ENCODE measurements at regions not wholly inside any gene's neighbourhood (a gene's known extent, or its start where the extent isn't known, plus 50 kb on each side); places are given as distances from the start of the nearest gene placed in this dataset.

- TF ChIP-seq EP300 (IDR thresholded peaks at IDR 0.05) (no peak), POLR2A (IDR thresholded peaks at IDR 0.05) (no peak), CTCF (IDR thresholded peaks at IDR 0.05) (no peak)
- H3K27ac ChIP-seq, result no peak overlapping the region
- H3K9me3 ChIP-seq, result no peaks in the 10 kb centered on the region
- DNase-seq, result no peak
- intact Hi-C loops (cut with DNase I), result no loop called here
- no peaks in the 10 kb centered on the region for H3K27me3 ChIP-seq
- WGBS, 3 donors, result 94 to 97% (median 96%) methylated on average over 7 of the region's 7 CpGs
- H3K4me3 ChIP-seq, result no peak overlapping the region
- no peaks in the 10 kb centered on the region for H3K36me3 ChIP-seq
- H3K4me1 ChIP-seq (ENCODE audit: insufficient read depth), result peaks cover 2% of the 10 kb centered on the region
Observed at GRCh38 chr2:236922061-236922460, 163.6 kb upstream of the COPS8 start.

DNA sequence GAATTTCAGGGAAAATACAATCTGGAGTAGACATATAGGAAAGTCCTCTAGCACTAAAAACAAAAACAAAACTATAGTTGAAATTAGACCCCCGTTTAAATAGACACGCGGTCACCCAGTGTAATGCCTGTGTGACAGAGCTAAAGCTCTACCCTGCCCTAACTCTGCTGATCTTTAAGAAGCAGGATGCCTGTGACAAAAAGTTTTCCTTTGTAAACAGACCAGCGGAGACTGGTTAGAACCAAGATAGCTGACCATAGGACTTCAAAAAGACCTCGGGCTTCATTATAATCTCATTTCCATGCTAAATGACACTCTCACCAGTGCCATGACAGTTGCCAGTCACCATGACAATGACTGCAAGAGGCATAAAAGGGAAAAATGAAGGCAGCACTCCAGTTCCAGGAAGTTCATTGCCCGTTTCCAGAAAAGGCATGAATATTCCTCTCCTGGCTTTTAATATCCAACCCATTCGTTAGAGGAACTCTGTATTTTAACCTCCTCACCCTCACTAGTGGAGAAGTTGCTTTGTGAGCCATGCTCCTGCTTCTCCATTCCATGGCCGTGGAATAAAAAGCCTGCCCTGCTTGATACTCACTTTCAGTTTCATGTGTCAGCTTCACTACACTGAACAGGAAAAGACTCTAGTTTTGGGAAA lies 157.2 kb upstream of the COPS8 start:
- no peak overlapping the region for H3K27ac ChIP-seq
- WGBS, 3 donors, result 51 to 62% (median 53%) methylated on average over 8 of the region's 8 CpGs

DNA sequence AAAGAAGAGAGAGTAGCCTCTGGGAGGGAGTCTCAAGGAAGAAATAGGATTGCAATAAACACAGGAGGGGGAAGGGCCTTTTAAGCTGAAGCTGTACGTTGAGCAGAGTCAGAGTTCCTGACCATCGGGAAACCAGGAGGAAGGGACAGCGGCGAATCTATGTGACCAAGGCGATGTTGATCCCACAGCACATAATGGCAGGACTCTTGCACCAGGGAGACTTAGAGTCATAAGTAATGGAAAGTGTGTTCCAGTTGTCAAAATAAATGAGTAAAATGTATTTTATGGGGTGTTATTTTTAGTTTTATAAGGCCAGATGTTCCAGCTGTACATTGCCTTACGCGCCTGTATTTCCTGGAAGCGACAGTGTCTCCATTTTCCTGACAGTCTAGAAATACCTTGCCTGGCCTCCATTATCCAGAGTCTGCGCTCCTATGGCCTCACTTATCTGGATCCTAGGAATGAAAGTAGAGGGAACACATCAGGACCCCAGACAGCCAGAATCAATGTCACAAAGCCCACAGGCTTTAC lies 152.8 kb upstream of the COPS8 start:
- no peak for DNase-seq
- no peaks in the 10 kb centered on the region for H3K4me1 ChIP-seq (ENCODE audit: insufficient read depth)
- 76 to 86% (median 83%) methylated on average over 9 of the region's 9 CpGs for WGBS, 3 donors

More for the DNA sequence above, 157.2 kb upstream of the COPS8 start:
- intact Hi-C loops (cut with DNase I), result no loop called here
- Histone ChIP-seq H3K9me3 (no peaks in the 10 kb centered on the region), H3K36me3 (no peaks in the 10 kb centered on the region), H3K4me1 (ENCODE audit: insufficient read depth) (no peaks in the 10 kb centered on the region), H3K4me3 (no peak overlapping the region), H3K27me3 (no peaks in the 10 kb centered on the region)
- TF ChIP-seq POLR2A (IDR thresholded peaks at IDR 0.05) (no peak), CTCF (IDR thresholded peaks at IDR 0.05) (no peak)
- no peak for DNase-seq

GRCh38 chr2:236934166-236934565 lies 151.5 kb upstream of the COPS8 start:
- Histone ChIP-seq H3K36me3 (no peaks in the 10 kb centered on the region), H3K4me3 (no peak overlapping the region), H3K27ac (no peak overlapping the region), H3K27me3 (no peaks in the 10 kb centered on the region), H3K4me1 (ENCODE audit: insufficient read depth) (no peaks in the 10 kb centered on the region), H3K9me3 (no peaks in the 10 kb centered on the region)
- TF ChIP-seq CTCF (IDR thresholded peaks at IDR 0.05) (no peak), EP300 (IDR thresholded peaks at IDR 0.05) (no peak), POLR2A (IDR thresholded peaks at IDR 0.05) (no peak)
- intact Hi-C loops (cut with DNase I), result no loop called here
- WGBS, 3 donors, result 83 to 92% (median 91%) methylated on average over 6 of the region's 6 CpGs
- no peak for DNase-seq

More for the DNA sequence above, 152.8 kb upstream of the COPS8 start:
- Histone ChIP-seq H3K4me3 (no peak overlapping the region), H3K27ac (no peak overlapping the region), H3K36me3 (no peaks in the 10 kb centered on the region), H3K9me3 (no peaks in the 10 kb centered on the region), H3K27me3 (no peaks in the 10 kb centered on the region)
- intact Hi-C loops (cut with DNase I), result no loop called here
- TF ChIP-seq CTCF (IDR thresholded peaks at IDR 0.05), result no peak
- TF ChIP-seq POLR2A (IDR thresholded peaks at IDR 0.05), result no peak
- TF ChIP-seq EP300 (IDR thresholded peaks at IDR 0.05), result no peak

Measured in ovary (tissue), 7 donors.